GM03348 (cell line): ENCODE measurements at regions not wholly inside any gene's neighbourhood (a gene's known extent, or its start where the extent isn't known, plus 50 kb on each side); places are given as distances from the start of the nearest gene placed in this dataset.

Experiments
- DNase-seq: peaks from one replicate; pipeline ENCODE4 v3.0.0; 2012; ENCODE audit warnings: low spot score

DNA sequence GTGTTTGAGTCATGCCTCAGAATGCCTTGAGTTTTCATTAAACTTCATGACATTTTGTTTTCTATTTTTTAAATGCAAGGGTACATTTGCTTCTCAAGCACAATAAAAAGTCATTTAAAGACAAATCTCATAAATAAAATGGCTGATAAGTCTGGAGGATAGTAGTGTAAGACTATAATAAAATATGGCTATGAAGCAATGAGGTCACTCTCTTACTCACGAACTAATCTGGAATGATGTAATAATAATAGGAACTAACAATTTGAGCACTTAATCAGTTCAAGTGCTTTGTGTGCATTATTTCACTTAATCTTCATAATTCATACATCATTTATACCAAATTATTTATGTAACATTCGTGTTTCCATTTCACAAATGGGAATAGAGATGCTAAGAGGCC, 149.3 kb upstream of the CTTNBP2 start:
- DNase-seq, result no peak

DNA sequence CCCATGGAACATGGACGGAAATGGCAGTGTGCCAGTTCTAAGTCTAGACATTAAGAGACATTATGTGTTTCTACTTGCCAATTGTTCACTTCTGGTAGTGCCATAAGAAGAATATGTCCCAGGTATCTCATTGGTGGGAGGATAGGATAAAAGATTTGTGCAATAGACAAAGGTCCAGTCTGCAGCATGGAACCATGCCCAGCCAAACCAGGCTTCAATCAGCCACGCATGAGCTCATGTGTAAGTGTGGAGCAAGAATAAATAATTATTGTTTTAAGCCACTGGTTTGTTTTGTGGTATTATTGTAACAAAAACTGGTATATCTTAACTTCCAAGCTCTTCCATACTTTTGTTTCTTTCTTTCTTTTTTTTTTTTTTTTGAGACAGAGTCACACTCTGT, 153.6 kb upstream of the CTTNBP2 start:
- no peak for DNase-seq

DNA sequence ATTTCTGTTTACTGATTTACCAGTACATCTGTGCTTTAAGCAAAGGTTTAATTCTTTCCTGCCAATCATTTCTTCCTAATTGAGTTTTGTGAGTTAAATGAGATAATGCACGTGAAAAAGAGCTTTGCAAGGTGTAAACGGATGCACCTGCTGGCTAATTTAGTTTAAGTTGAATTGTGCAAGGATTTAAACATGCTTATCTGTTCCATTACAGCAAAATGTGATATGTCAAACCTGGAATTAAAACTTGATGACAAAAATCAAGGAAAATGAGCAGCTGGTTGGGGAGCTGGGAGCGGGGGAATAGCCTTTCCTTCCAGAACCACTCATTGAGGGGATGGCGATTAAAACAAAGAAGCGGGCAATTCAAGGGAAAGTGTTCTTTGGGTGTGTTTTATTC, 155.0 kb upstream of the CTTNBP2 start:
- no peak for DNase-seq

DNA sequence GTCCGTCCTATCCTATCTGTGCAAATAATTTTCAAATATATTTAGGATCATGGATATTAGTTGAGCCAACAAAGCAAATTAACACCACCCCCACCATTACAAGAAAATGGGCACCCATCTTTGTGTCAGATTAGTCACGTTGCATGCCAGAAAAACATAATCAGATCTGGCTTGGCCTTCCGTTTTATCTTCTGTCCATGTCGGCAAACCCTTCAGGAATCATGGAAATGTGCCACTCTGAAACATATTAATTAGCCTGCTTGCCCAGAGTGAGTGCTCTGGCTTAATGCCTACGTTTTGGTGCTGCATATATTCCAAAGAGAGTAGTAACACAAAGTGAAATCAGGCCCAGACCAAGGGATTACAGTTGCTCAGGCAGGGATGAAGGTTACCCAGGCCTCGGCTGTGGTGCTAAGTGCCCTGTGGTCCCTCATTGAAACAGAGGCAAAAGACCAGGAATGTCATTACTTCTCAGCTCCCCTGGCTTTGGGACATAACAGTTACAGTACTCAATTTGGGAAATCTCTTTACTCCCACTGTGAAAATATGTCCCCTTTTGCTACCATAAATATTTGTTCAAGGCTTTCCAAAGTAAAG, 154.0 kb upstream of the LSM8 start:
- no peak for DNase-seq

DNA sequence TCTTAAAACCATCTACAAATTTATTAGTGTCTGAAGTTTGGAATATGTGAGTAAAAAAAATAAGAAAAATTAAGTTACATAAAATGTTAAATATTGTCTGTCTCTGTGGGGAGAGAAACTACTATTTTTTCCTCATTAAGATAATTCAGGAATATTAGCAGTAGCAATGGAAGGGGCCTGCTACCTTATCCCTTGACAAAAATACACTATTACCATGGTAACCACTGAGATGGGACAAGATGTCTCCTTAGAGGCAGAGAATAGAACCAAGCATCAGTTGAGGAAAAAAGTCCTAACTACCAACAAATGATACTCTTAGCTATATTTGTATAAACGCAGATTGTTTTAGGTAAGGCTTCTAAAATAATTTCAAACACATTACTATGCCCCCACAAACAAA, 150.7 kb upstream of the LSM8 start:
- DNase-seq, result no peak

DNA sequence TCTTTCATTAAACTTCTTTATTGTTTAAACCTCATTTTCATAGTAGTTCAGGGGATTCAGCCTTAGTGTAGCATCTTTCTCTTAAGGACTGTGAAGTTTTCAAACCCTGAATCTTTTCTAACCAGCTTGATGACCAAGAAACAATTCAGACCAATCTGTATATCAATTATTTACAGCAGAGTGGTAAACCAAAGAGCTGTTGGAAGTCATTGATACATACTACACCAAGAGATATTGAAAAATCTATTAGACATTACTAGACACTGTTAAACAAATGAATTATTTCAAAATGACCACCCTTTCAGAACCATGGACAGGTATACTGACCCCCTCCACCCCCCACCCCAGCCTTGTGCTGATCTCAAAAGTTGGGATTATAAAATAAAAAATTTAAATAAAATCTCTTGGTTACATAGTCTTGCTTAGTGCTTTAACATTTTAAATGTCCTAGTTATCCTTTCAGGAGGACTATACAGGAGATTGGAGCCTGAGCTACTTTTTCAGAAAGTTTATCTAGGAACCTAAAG, 143.9 kb upstream of the LSM8 start:
- no peak for DNase-seq

DNA sequence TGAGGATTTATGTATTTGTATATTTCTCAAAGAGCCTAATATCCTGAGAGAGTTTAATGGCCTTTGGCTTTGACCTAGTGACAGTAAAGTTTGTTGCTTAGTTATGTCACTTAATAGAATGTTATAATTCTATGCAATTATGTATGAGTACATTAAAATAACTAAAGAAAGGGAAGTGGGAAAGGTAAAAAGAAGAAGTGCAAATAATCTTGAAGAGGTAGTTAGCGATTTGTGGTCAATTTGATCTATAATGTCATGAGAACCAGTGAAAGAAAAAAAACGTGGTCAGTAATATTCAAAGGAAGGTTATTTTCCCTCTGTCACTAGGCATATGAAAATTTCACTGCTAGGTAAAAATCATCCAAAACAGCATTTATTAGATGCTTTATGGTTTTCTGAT, 143.4 kb upstream of the LSM8 start:
- no peak for DNase-seq

DNA sequence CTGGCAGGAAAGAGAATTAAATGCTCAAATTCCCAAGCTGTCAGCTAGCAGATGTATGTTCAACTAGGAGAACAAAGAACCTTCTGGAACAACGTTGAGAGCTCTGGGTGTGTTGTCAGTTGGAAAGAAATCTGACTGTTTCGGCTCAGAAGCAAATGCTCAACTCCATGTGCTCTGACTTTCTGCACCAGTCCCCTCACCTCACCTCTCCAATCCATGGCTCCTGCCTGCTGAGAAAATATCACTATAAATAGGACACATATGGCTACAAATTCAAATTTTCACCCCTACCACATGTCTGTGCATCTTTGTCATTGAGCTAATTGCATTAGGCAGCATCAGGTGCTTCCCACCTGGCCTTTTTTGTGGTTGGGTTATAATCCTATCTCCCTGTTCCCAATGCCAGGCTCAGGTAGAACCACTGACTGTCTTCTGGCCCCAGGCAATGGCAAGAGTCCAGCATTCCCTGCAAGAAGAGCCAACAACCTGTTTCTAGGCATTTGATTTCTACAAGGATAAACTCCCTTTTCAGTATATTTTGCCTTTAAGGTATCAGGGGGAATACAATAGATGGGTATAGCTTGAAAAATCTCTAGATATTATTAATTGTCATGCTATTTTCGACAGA, 142.6 kb upstream of the LSM8 start:
- no peak for DNase-seq

DNA sequence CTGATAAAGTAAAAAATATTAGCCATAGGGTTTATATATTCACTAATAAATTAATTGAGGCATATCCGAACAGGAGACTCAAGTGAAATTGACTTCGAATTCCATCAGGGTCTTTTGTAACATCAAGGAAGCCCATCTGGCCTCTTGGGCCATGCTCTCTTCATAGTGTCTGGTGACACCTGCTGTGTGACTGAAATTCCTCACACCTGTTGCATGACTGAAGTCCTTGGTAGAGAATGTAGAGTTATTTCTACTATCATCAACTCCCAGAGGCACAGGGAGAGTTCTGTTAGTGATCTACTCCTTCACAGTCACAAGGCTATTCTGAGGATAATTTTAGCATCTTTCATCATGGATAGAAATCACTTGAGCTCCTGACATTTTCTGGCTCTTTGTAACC, 138.3 kb upstream of the LSM8 start:
- no peak for DNase-seq

DNA sequence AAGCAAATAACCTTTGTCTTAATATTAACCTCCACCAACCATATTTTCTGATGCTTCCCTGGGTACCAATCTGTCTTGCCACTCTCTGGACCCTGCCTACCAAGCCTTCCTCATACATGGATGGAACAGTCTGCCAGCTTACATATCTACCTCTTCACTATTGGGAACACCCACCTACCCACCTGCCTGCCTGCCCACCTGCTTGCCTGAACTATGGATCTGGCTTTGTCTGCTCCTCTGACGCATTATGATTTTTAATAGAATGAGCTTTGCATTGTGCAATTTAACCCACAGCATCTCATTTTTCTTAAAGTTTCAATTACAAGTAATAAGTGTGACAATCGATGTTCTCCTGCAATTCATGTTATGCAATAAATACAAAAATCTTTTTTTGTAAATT, 137.9 kb upstream of the LSM8 start:
- no peak for DNase-seq

DNA sequence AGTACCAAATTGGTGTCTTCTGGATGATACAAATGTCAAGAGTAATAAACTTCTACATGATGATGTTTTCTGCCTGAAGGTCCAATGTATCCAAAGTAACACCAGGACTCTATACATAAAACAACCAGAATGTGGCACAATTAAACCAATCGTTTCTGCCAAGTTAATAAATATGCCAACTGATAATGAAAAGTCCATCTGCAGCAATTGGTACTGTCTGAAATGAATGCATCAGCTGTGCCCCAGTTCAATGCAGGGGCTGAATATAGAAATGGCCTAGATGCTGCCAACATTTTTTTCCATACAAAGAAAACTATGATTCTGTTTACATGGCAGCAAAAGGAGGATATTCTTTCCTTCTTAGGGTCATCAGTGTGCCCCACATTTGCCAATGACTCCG, 137.2 kb upstream of the LSM8 start:
- no peak for DNase-seq

DNA sequence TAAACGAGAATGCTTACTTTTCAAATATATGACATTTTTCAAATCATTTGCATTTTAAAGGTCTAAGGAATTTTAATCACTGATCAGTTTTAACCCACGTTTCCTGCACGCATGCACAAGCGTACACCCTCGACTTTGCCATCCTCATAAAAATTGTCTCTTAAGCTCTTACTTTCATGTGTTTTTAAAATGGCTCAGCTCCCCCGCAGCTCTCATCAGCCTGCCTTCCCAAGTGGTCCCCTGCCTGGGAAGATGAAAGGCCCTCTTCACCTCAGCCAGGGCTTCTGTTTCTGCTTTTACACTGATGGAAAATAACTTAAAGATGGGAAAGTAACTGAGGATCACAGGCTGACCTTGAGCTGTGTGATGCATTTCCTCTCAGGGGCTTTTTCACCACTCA, 131.6 kb upstream of the LSM8 start:
- DNase-seq, result no peak

DNA sequence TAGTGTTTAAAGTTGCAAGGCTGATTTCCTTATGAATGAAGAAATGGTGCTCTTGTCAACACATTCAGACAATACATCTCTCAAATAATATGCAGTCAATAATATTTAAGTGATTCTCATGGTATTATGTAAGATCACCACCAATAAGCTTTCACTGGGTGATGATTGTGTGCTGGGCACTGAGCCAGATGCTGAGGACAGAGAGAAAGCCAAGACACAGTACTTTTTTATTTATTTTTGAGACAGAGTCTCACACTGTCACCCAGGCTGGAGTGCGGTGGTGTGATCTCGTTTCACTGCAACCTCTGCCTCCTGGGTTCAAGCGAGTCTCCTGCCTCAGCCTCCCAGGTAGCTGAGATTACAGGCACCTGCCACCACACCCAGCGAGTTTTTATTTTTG, 130.6 kb upstream of the LSM8 start:
- DNase-seq, result no peak

DNA sequence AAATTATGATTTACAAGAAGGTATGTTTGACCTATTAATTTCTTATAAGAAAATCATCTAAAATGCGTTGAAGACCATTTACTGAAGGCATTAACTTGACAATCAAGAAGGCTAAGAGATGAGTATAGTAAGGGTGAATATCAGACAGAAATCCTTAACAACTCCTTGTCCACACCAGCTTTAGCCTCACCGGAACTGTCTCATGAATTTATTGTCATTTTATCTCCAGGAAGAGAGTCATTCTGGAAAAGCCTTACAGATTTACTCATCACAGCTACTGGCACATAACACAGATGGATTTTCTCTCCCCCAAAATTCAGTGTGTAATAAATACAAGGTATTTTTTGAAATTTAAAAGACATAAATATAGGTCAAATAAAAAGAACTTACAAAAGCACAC, 129.4 kb upstream of the LSM8 start:
- DNase-seq, result no peak

DNA sequence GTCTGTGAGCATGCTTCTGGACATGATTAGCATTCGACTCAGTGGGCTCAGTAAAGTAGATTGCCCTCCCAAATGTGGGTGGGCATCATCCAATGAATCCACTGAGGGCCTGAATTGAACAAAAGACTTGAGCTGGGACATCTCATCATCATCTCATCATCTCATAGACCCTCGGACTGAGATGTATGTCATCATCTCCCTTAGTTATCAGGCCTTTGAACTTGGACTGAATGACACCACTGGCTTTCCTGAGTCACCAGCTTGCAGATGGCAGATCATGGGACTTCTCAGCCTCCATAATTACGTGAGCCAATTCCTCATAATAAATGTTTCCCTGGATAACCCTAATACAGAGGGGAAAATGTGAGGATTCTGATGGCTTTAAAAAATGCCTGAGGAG, 128.3 kb upstream of the LSM8 start:
- no peak for DNase-seq

DNA sequence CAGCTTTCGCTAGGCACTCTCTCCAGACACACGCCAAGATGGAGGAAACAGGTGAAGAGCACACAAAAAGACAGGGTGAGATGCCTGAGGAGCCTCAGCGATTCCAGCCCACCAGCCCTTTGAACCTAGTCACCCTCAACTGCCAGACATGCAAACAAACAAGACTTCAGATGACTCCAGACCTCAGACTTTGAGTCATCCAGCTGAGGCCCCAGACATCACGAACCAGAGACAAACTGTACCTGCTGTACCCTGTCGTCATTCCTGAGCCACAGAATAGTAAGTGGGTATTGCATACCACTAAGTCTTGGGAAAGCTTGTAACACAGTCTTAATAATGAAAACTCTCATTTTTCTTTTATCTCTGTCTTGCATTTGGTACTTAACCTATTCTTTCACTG, 126.6 kb upstream of the LSM8 start:
- DNase-seq, result no peak

DNA sequence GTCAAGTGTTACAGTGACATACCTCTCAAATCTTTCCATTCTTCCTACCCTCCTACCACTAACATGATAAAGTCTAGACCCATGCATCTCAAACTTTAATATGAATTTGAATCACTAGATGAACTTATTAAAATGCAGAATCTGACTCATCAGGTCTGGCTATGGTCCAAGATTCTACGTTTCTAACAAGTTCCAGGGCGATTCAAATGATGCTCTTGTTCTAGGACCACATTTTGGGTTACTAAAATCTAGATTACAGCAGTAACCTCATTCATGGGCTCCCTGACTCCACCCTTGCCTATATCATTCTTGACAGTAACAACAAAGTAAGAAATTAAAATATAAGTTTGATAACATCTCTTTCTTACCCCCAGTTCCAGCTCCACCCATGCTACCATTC, 124.8 kb upstream of the LSM8 start:
- DNase-seq, result no peak

DNA sequence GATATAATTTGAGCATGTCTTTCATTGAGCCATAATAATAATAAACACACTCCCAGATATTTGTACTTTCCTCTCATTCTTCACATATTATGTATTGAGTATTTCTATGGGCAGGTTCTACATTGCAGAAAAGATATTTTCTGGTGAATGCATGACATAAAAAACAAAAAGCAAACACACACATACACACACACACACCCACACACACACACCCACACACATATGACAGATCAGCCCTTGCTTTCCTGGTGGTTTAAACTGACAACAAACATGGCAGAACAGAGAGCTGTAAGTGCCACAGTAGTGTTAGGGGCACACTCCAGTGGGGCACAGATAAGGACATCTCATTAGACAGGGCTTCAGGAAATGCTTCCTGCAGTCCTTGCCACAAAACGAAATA, 123.3 kb upstream of the LSM8 start:
- DNase-seq, result no peak

DNA sequence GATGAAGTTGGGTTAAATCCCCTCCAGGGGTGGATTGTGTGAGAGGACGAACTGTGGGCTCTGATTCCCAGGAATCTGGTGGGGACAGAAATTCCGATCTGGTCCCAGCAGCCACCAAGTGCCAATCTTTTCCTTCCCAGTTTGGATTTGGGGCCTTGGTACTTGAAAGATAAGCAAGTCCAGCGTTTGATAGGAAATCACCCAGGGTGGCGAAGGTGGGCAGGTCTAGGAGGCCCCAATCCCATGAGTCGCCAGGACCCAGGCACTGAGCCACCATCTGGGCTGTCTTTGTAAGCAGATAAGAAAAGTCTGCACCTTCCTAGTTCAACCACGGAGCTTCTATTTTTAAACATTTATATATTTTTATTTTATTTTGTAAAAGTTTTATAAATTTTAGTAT, 122.6 kb upstream of the LSM8 start:
- no peak for DNase-seq

DNA sequence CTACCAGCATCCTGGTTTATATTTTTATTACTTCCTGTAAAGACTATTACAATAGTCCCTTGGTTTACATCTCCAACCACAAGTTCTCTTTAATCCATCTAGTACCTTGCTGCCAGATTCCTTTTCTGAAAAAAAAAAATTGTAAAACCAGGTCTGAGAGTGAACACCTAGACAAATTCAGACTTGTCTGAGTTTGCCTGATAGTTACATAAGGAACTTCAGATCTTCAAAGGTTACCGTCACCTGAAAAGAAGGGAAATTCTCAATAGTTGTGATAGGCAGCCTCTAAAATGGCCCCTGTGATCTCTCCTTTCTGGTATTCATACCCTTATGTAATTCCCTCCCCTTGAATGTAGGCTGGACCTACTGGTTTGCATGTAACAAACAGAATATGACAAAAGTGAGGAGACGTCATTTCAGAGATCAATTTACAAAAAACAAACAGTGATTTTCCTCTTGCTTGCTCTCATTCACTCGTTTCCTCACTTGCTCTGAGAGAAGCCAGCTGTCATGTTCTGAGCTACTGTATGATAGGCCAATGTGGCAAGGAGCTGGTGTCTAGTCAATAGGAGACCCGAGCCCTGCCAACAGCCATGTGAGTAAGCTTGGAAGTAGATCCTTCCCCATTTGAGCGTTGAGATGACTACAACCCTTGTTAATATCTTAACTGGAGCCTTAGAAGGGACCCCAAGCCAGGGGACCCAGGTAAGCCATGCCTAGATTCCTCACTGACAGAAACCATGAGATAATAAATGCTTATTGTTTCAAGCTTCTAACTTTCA, 110.9 kb upstream of the LSM8 start:
- DNase-seq, result no peak

DNA sequence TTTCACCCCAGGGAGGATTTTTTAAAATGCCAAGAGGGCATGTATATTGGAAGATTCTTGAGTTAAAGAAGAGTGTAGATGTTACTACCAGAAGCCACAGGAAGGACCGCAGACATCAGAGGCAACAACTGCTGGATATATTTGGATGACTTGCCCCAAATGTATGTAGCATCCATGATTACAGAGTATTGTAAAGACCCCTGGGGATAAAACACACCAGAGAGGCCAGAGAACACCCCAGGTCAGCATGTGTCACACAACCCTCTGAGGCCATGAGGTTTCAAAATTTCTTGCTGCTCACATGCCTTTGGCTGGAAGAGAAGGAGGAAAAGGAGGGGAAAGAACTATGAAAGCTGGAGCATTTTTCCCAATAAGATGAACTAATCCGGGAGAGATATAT, 108.0 kb upstream of the LSM8 start:
- DNase-seq, result no peak

DNA sequence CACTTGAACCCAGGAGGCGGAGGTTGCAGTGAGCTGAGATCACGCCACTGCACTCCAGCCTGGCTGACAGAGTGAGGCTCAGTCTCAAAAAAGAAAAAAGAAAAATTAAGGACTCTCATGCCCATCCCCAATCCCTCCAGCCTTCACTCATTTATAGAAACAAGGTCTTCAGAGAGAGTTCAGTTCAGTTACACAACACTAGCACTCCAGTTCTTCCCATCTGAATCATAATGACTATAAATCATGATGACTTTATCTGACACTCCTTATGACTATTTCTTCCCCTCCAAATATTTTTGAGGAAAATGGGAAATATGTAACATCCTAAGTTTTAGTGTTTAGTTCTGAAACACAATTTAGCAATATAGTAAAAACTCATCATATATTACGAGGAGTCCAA, 107.4 kb upstream of the LSM8 start:
- no peak for DNase-seq

DNA sequence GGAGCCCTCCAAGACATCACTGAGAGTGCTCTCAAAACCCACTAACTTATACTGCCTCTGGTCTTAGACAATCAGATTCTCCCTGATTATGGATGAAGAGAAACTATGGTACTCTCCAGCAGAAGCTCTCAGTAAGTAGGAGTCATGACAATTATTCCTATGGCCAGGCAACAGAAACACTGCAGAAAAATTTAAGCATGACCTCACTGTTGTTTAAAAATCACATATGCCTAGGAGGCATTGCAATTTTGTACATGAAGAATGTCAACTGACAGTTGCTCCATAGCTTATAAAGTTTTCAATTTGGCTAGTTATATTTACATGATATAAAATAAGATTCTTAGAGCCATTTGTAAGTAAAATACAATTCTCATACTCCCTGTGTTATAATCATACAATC, 105.9 kb upstream of the LSM8 start:
- DNase-seq, result no peak

DNA sequence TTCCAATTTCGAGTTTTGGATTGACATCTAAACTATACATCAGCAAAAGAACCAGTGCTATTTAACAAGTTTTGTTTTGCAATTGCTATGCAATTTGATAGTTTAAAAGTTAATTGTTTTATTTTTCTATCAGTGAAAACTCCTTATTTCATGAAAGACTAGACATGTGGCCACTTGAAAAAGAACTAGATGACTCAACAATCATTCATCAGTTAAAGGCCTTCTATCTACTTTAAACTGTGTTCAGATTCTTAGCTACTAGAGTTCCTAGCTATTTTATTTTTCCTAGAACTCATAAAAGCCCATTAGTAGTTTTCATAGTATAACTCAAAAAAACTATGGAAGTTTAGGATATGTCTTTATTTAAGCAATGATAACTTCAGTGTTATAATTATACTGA, 104.6 kb upstream of the LSM8 start:
- no peak for DNase-seq
